ENCODE measurements at regions not wholly inside any gene's neighbourhood (a gene's known extent, or its start where the extent isn't known, plus 50 kb on each side); places are given as distances from the start of the nearest gene placed in this dataset.
"Not testable (repeated sequence)": the region's sequence is repeated elsewhere in the genome, so short reads cannot be mapped to it uniquely, and the experiment has no call there.

DNA sequence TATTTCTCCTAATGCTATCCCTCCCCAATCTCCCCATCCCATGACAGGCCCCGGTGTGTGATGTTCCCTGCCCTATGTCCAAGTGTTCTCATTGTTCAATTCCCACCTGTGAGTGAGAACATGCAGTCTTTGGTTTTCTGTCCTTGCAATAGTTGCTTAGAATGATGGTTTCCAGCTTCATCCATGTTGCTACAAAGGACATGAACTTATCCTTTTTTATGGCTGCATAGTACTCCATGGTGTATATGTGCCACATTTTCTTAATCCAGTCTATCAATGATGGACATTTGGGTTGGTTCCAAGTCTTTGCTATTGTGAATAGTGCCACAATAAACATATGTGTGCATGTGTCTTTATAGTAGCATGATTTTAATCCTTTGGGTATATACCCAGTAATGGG is 51.3 kb upstream of the RIOK2 start:
- not testable (repeated sequence) for ATAC-seq (ENCODE audit: low FRiP score); DNase-seq (ENCODE audit: low spot score)

GRCh38 chr5:97242341-97242740 is 59.3 kb upstream of the RIOK2 start:
- ATAC-seq (ENCODE audit: low FRiP score) = no peak
- TF ChIP-seq, protein P1, sequence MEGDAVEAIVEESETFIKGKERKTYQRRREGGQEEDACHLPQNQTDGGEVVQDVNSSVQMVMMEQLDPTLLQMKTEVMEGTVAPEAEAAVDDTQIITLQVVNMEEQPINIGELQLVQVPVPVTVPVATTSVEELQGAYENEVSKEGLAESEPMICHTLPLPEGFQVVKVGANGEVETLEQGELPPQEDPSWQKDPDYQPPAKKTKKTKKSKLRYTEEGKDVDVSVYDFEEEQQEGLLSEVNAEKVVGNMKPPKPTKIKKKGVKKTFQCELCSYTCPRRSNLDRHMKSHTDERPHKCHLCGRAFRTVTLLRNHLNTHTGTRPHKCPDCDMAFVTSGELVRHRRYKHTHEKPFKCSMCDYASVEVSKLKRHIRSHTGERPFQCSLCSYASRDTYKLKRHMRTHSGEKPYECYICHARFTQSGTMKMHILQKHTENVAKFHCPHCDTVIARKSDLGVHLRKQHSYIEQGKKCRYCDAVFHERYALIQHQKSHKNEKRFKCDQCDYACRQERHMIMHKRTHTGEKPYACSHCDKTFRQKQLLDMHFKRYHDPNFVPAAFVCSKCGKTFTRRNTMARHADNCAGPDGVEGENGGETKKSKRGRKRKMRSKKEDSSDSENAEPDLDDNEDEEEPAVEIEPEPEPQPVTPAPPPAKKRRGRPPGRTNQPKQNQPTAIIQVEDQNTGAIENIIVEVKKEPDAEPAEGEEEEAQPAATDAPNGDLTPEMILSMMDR (IDR thresholded peaks at IDR 0.05) = no peak
- no peak for DNase-seq (ENCODE audit: low spot score)

- ATAC-seq (ENCODE audit: low FRiP score) (no peak), DNase-seq (ENCODE audit: low spot score) (no peak)
- TF ChIP-seq, protein P1 (IDR thresholded peaks at IDR 0.05) = no peak
Observed at GRCh38 chr5:97243353-97243752, 60.3 kb upstream of the RIOK2 start.

GRCh38 chr5:97245386-97245785 is 62.3 kb upstream of the RIOK2 start:
- no peak for ATAC-seq (ENCODE audit: low FRiP score)
- TF ChIP-seq, protein P1 (IDR thresholded peaks at IDR 0.05) = no peak
- DNase-seq (ENCODE audit: low spot score) = no peak

GRCh38 chr5:97250113-97250512 is 67.1 kb upstream of the RIOK2 start:
- TF ChIP-seq, protein P1 (IDR thresholded peaks at IDR 0.05) = no peak
- DNase-seq (ENCODE audit: low spot score) (no peak), ATAC-seq (ENCODE audit: low FRiP score) (no peak)

DNA sequence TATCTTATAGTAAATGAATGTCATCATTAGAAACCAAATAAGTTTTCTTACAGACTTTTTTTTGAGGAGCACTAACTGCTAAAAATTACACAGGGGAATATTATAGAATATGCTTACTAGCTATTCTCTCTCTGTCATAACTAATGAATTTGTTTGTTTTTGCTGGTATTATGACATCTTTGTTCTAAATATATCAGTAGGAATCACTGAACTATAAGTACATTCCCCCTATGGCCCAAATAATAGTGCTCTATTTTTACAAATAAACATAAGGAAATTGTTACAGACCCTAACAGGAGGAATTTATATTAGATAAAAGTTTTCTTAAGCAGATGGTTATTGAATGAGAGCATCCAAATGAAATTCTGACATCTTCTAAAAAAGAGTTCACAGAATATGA is 83.0 kb upstream of the RIOK2 start:
- no peak for DNase-seq (ENCODE audit: low spot score)
- TF ChIP-seq, protein P1 (IDR thresholded peaks at IDR 0.05) = no peak

GRCh38 chr5:97266576-97266975 is 83.5 kb upstream of the RIOK2 start:
- DNase-seq (ENCODE audit: low spot score) (no peak), ATAC-seq (ENCODE audit: low FRiP score) (no peak)
- TF ChIP-seq, protein P1 (IDR thresholded peaks at IDR 0.05) = no peak

More for the DNA sequence above, 83.0 kb upstream of the RIOK2 start:
- ATAC-seq (ENCODE audit: low FRiP score) = no peak

GRCh38 chr5:97267767-97268166 is 84.7 kb upstream of the RIOK2 start:
- DNase-seq (ENCODE audit: low spot score) (no peak), ATAC-seq (ENCODE audit: low FRiP score) (no peak)
- TF ChIP-seq, protein P1 (IDR thresholded peaks at IDR 0.05) = no peak
